ENCODE measurements at regions not wholly inside any gene's neighbourhood (a gene's known extent, or its start where the extent isn't known, plus 50 kb on each side); places are given as distances from the start of the nearest gene placed in this dataset.
"Not testable (repeated sequence)": the region's sequence is repeated elsewhere in the genome, so short reads cannot be mapped to it uniquely, and the experiment has no call there.

DNA sequence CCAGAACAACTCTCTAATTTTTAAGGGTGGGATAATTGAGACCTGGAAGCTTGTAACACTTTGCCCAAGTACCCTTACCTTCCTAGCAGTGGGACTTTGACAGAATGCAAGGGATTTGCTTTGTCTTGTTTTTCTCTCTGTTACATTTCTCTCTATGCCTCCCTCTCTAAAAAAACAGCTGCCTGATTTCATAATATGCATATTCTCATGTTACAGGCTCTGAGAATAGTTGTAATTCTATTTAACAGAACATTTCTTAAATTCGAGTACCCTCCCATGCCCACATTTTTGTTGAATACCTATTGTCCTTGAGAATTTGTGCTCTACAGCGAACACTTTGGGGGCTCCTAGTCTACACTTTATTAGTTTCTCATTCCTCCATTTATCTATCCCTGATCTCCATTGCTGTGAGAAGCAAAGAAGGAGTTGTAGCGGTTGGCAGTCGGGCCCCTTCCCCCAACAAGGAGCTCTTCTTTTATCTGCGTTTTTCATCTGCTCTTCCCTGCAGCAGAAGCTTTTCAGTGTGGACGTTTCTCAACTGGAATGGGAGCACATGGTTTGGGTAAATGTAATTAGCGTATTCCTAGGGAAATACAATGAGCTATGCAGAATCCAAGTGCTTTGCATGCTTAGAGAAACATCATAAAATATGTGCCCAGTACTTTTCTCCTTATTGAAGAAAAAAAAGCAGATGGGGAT lies 117.7 kb upstream of the CCDC90B start:
- H3K9me3 ChIP-seq (ENCODE audit: low read length): no peaks in the 10 kb centered on the region
- H3K4me1 ChIP-seq (ENCODE audit: insufficient read depth, low read length): peaks cover 5% of the 10 kb centered on the region
- peak overlapping the region; percentile 49 for H2AFZ ChIP-seq (ENCODE audit: low read depth, low read length)
- no peaks in the 10 kb centered on the region for H3K27me3 ChIP-seq (ENCODE audit: insufficient read depth, low read length)
- no peak overlapping the region for H3K4me3 ChIP-seq (ENCODE audit: low read length)
- no peaks in the 10 kb centered on the region for H3K36me3 ChIP-seq (ENCODE audit: insufficient read depth, low read length)

DNA sequence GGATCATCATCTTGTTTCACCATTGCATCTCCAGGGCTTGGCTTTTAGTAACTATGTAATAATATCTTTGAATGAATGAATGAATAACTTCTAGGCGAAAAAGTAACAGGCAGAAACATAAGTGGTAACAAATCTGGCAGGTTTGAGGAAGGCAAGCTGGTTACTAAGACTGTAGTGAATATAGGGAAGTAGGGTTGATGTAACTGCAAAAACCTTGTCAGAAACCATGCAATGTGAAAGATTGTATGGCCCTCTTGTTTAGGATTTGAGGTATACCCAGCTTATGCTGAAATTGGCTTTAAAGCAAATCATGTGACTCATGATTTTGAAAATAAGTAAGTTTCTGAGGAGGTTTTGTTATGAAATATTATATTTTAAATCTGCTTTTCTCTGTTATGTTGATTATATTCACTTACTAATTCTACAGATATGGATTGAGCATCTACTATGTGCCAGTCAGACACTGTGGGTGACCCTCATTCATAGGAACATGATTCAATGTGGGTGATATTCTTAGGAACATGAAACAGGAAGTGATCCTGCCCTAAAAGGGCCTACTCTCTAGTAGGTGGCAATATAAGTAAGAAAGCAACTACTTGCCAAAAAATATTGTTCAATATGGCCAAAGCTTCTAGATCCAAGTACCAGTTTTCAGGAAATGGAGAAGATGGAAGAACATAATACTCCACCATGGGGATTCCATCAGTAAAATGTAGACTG lies 115.5 kb upstream of the CCDC90B start:
- Histone ChIP-seq H3K9me3 (ENCODE audit: low read length) (no peaks in the 10 kb centered on the region), H3K36me3 (ENCODE audit: insufficient read depth, low read length) (no peaks in the 10 kb centered on the region), H3K4me3 (ENCODE audit: low read length) (no peak overlapping the region), H3K27me3 (ENCODE audit: insufficient read depth, low read length) (no peaks in the 10 kb centered on the region), H2AFZ (ENCODE audit: low read depth, low read length) (no peak overlapping the region), H3K4me1 (ENCODE audit: insufficient read depth, low read length) (peaks cover 5% of the 10 kb centered on the region)

GRCh38 chr11:83394331-83394730 lies 108.2 kb upstream of the CCDC90B start:
- Histone ChIP-seq H3K9me3 (ENCODE audit: low read length) (no peaks in the 10 kb centered on the region), H3K27me3 (ENCODE audit: insufficient read depth, low read length) (no peaks in the 10 kb centered on the region), H3K4me1 (ENCODE audit: insufficient read depth, low read length) (peaks cover 3% of the 10 kb centered on the region), H3K4me3 (ENCODE audit: low read length) (no peak overlapping the region), H2AFZ (ENCODE audit: low read depth, low read length) (no peak overlapping the region), H3K36me3 (ENCODE audit: insufficient read depth, low read length) (no peaks in the 10 kb centered on the region)

GRCh38 chr11:83392556-83392955 lies 106.4 kb upstream of the CCDC90B start:
- Histone ChIP-seq H3K4me3 (ENCODE audit: low read length) (no peak overlapping the region), H3K36me3 (ENCODE audit: insufficient read depth, low read length) (no peaks in the 10 kb centered on the region), H3K27me3 (ENCODE audit: insufficient read depth, low read length) (no peaks in the 10 kb centered on the region), H3K9me3 (ENCODE audit: low read length) (no peaks in the 10 kb centered on the region), H2AFZ (ENCODE audit: low read depth, low read length) (no peak overlapping the region), H3K4me1 (ENCODE audit: insufficient read depth, low read length) (peaks cover 3% of the 10 kb centered on the region)

GRCh38 chr11:83389975-83390374 lies 103.8 kb upstream of the CCDC90B start:
- H3K4me3 ChIP-seq (ENCODE audit: low read length): no peak overlapping the region
- no peaks in the 10 kb centered on the region for H3K27me3 ChIP-seq (ENCODE audit: insufficient read depth, low read length)
- H2AFZ ChIP-seq (ENCODE audit: low read depth, low read length): no peak overlapping the region
- H3K36me3 ChIP-seq (ENCODE audit: insufficient read depth, low read length): no peaks in the 10 kb centered on the region
- no peaks in the 10 kb centered on the region for H3K9me3 ChIP-seq (ENCODE audit: low read length)
- H3K4me1 ChIP-seq (ENCODE audit: insufficient read depth, low read length): peaks cover 3% of the 10 kb centered on the region

- H3K4me3 ChIP-seq (ENCODE audit: low read length); H3K27me3 ChIP-seq (ENCODE audit: insufficient read depth, low read length); H3K4me1 ChIP-seq (ENCODE audit: insufficient read depth, low read length); H3K36me3 ChIP-seq (ENCODE audit: insufficient read depth, low read length); H2AFZ ChIP-seq (ENCODE audit: low read depth, low read length); H3K9me3 ChIP-seq (ENCODE audit: low read length): not testable (repeated sequence)
Observed at GRCh38 chr11:83383838-83384237, 97.7 kb upstream of the CCDC90B start.

DNA sequence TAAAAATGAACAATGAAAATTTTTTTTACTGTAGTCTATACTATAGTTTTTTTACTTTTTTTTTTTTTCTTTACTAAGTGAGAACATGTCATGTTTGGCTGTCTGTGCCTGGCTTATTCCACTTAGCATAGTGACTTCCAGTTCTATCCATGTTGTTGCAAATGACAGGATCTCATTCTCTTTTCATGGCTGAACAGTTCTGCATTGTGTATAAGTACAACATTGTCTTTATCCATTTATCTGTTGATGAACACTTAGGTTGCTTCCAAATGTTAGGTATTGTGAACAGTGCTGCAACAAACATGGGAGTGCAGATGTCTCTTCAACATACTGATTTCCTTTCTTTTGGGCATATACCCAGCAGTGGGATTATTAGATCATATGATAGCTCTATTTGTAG lies 88.1 kb upstream of the CCDC90B start:
- H3K4me3 ChIP-seq (ENCODE audit: low read length): no peak overlapping the region
- H3K9me3 ChIP-seq (ENCODE audit: low read length): no peaks in the 10 kb centered on the region
- no peaks in the 10 kb centered on the region for H3K27me3 ChIP-seq (ENCODE audit: insufficient read depth, low read length)
- no peaks in the 10 kb centered on the region for H3K36me3 ChIP-seq (ENCODE audit: insufficient read depth, low read length)
- no peak overlapping the region for H2AFZ ChIP-seq (ENCODE audit: low read depth, low read length)
- no peaks in the 10 kb centered on the region for H3K4me1 ChIP-seq (ENCODE audit: insufficient read depth, low read length)

DNA sequence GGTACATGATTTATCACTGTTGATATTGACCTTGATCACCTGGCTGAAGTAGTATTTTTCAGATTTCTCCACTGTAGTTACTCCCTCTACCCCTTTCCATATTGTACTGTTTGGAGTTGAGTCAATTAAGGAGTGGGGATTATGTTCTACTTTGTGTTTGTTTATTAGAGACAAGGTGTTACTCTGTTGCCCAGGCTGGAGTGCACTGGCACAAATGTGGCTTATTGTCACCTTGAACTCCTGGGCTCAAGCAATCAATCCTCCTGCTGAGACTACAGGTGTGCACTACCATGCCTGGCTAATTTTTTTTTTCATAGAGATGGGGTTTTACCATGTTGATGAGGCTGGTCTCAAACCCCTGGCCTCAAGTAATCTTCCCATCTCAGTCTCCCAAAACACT lies 85.3 kb upstream of the CCDC90B start:
- Histone ChIP-seq H3K9me3 (ENCODE audit: low read length) (peaks cover 1% of the 10 kb centered on the region), H3K36me3 (ENCODE audit: insufficient read depth, low read length) (no peaks in the 10 kb centered on the region), H3K4me1 (ENCODE audit: insufficient read depth, low read length) (no peaks in the 10 kb centered on the region), H3K4me3 (ENCODE audit: low read length) (no peak overlapping the region), H2AFZ (ENCODE audit: low read depth, low read length) (no peak overlapping the region), H3K27me3 (ENCODE audit: insufficient read depth, low read length) (no peaks in the 10 kb centered on the region)

- Histone ChIP-seq H3K4me1 (ENCODE audit: insufficient read depth, low read length) (peaks cover 27% of the 10 kb centered on the region), H3K36me3 (ENCODE audit: insufficient read depth, low read length) (no peaks in the 10 kb centered on the region), H3K4me3 (ENCODE audit: low read length) (no peak overlapping the region), H3K27me3 (ENCODE audit: insufficient read depth, low read length) (no peaks in the 10 kb centered on the region), H3K9me3 (ENCODE audit: low read length) (peaks cover 1% of the 10 kb centered on the region), H2AFZ (ENCODE audit: low read depth, low read length) (no peak overlapping the region)
Observed at GRCh38 chr11:83367745-83368144, 81.6 kb upstream of the CCDC90B start.

DNA sequence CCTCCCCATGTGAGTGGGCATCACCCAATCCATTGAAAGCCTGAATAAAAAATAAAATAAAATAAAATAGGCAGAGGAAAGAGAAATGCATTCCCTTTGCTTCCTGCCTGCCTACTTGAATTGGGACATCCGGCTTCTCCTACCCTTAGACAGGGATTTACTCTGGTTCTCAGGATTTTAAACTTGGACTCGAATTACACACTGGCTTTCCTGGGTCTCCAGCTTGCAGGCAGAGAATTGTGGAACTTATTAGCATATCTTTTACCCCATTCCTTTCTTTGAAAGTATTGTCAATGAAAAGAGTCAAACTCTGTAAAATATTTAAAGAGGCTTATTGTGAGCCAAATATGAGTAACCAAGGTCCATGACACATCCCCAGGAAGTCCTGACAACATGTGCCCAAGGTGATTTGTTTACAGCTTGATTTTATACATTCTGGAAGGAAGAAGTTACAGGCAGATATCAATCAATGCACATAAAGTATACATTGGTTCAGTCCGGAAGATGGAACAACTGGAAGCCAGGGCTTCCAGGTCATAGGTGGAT lies 78.4 kb upstream of the CCDC90B start:
- H3K27me3 ChIP-seq (ENCODE audit: insufficient read depth, low read length): no peaks in the 10 kb centered on the region
- no peaks in the 10 kb centered on the region for H3K36me3 ChIP-seq (ENCODE audit: insufficient read depth, low read length)
- peaks cover 1% of the 10 kb centered on the region for H3K9me3 ChIP-seq (ENCODE audit: low read length)
- peaks cover 35% of the 10 kb centered on the region for H3K4me1 ChIP-seq (ENCODE audit: insufficient read depth, low read length)
- H3K4me3 ChIP-seq (ENCODE audit: low read length): no peak overlapping the region
- peak overlapping the region; percentile 23 for H2AFZ ChIP-seq (ENCODE audit: low read depth, low read length)

DNA sequence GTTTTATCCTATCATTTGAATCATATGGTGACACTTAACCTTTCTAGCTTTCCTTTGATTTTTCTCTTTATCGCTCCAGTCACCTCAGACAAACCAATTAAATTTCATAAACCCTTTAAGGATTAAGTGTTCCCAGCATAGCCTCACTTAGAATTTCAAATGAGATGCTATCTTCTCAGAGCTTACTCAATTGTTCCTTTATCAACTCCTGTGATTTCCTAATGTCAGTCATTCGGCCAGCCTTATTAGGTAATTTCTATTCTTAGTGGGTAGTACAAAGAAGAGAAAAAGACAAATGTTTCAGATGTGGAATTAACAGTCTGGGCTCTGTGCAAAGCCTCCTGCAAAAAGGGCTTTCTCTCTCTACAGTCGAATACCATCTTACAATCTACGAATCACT lies 77.1 kb upstream of the CCDC90B start:
- H3K4me3 ChIP-seq (ENCODE audit: low read length): no peak overlapping the region
- H3K9me3 ChIP-seq (ENCODE audit: low read length): peaks cover 1% of the 10 kb centered on the region
- peaks cover 35% of the 10 kb centered on the region for H3K4me1 ChIP-seq (ENCODE audit: insufficient read depth, low read length)
- H3K36me3 ChIP-seq (ENCODE audit: insufficient read depth, low read length): no peaks in the 10 kb centered on the region
- no peak overlapping the region for H2AFZ ChIP-seq (ENCODE audit: low read depth, low read length)
- H3K27me3 ChIP-seq (ENCODE audit: insufficient read depth, low read length): no peaks in the 10 kb centered on the region

DNA sequence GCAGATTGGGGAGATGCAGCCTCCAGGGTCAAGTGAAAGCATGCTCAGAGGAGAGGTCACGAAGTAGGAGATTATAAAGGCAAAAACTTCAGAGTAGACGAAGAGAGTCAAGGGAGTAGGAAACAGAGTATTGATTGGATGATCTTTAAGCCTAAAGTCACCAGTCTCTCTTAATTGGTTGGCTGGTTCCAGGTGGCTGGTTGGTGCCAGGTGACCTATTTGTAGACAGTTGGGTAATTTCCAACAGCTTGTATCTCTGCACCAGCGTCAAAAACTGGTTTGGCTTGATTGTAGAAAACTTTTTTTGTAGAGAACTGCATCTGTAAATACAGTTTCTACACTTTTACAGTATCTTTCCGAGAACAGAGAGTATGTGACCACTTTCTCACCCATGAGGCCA lies 75.7 kb upstream of the CCDC90B start:
- no peaks in the 10 kb centered on the region for H3K27me3 ChIP-seq (ENCODE audit: insufficient read depth, low read length)
- no peaks in the 10 kb centered on the region for H3K36me3 ChIP-seq (ENCODE audit: insufficient read depth, low read length)
- H3K9me3 ChIP-seq (ENCODE audit: low read length): peaks cover 6% of the 10 kb centered on the region
- no peak overlapping the region for H2AFZ ChIP-seq (ENCODE audit: low read depth, low read length)
- H3K4me1 ChIP-seq (ENCODE audit: insufficient read depth, low read length): peaks cover 35% of the 10 kb centered on the region
- no peak overlapping the region for H3K4me3 ChIP-seq (ENCODE audit: low read length)

DNA sequence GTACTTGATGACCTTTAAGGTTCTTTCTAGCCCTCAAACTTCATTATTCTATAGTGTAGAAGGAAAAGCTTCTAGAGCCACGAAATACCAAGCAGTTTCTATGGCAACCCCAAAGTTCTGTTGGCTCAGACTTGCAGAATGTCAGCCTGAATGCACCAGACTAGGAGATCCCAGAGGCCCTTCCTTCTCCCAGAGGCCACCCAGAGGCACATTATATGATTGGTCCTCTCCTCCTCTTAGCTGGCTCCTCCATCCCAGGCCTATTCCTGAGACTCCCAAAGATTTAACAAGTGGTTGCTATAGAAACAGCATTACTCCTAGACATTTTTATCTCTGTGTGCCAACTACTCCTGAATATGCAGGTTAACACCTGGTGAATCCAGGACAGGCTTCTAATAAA lies 69.2 kb upstream of the CCDC90B start:
- H3K4me3 ChIP-seq (ENCODE audit: low read length): no peak overlapping the region
- peaks cover 8% of the 10 kb centered on the region for H3K9me3 ChIP-seq (ENCODE audit: low read length)
- no peaks in the 10 kb centered on the region for H3K27me3 ChIP-seq (ENCODE audit: insufficient read depth, low read length)
- no peaks in the 10 kb centered on the region for H3K36me3 ChIP-seq (ENCODE audit: insufficient read depth, low read length)
- peaks cover 13% of the 10 kb centered on the region for H3K4me1 ChIP-seq (ENCODE audit: insufficient read depth, low read length)
- H2AFZ ChIP-seq (ENCODE audit: low read depth, low read length): no peak overlapping the region

Measured in neuron (in vitro differentiated cells).